SU-DHL-6 (cell line): ENCODE measurements at regions not wholly inside any gene's neighbourhood (a gene's known extent, or its start where the extent isn't known, plus 50 kb on each side); places are given as distances from the start of the nearest gene placed in this dataset.

ENCODE experiments used
- CTCF ChIP-seq: fragments of 200-600 bp; sonication (generic); IDR thresholded peaks from one replicate; pipeline ENCODE4 v1.5.1; 2017; ENCODE audit warnings: antibody characterized with exemption, mild to moderate bottlenecking, low read length, moderate library complexity; ENCODE audit not compliant: insufficient read depth, poor library complexity, severe bottlenecking
- EZH2phosphoT487 ChIP-seq: fragments of 200-600 bp; sonication (generic), shearing (Covaris generic); conservative IDR thresholded peaks from 2 replicates; pipeline ENCODE4 v1.6.1; 2018; ENCODE audit warnings: mild to moderate bottlenecking, antibody characterized with exemption, low read length, moderate library complexity, mixed read lengths

GRCh38 chr5:30676223-30676840, 517.2 kb upstream of the CDH6 start:
- TF ChIP-seq CTCF, result no peak
- no peak for TF ChIP-seq EZH2phosphoT487
